GM12873 (cell line): ENCODE measurements at regions not wholly inside any gene's neighbourhood (a gene's known extent, or its start where the extent isn't known, plus 50 kb on each side); places are given as distances from the start of the nearest gene placed in this dataset.

Experiments used
- CTCF ChIP-seq: IDR thresholded peaks from 2 replicates; pipeline ENCODE4 v1.5.1; 2012; ENCODE audit warnings: low read depth, mild to moderate bottlenecking, moderate library complexity, low read length, control low read depth; ENCODE audit not compliant: insufficient read depth; ENCODE audit errors: missing control alignments

GRCh38 chr6:14429396-14429795 is 311.8 kb downstream of the CD83 start:
- TF ChIP-seq CTCF: no peak

- TF ChIP-seq CTCF: no peak
Observed at GRCh38 chr6:14430218-14430617, 312.6 kb downstream of the CD83 start.

GRCh38 chr6:14431385-14432330 is 314.1 kb downstream of the CD83 start:
- TF ChIP-seq CTCF: no peak

GRCh38 chr6:14434916-14435690 is 317.5 kb downstream of the CD83 start:
- TF ChIP-seq CTCF: no peak

GRCh38 chr6:14436592-14437132 is 319.1 kb downstream of the CD83 start:
- no peak for TF ChIP-seq CTCF

GRCh38 chr6:14439419-14439818 is 321.8 kb downstream of the CD83 start:
- TF ChIP-seq CTCF: no peak
